Activated CD8-positive, alpha-beta T cell treated with anti-CD3 and anti-CD28 coated beads, Interleukin-2, amount 10 ng/mL, durations not matched to agents 7 days and 5 days (primary cell): ENCODE measurements at regions not wholly inside any gene's neighbourhood (a gene's known extent, or its start where the extent isn't known, plus 50 kb on each side); places are given as distances from the start of the nearest gene placed in this dataset.

ENCODE experiments used
- ATAC-seq: fragments of 150-1000 bp; cut with Tn5 transposase; one replicate; pipeline ENCODE4 v1.10.0; 2021; ENCODE audit warnings: moderate library complexity
- CTCF ChIA-PET: fragments of 350-600 bp; sonication (Branson Sonifier 250); formaldehyde crosslinking; loops from one replicate; lab custom pipeline; 2021; ENCODE audit warnings: antibody characterized with exemption; lab: Charles Lee
- POLR2A ChIA-PET: fragments of 350-600 bp; sonication (Branson Sonifier 250); formaldehyde crosslinking; loops from one replicate; lab custom pipeline; 2021; ENCODE audit warnings: antibody characterized with exemption; lab: Charles Lee
- DNase-seq: peaks from one replicate; pipeline ENCODE4 v3.0.0-alpha.2; 2020
- H3K27ac Mint-ChIP-seq: one replicate; pipeline ENCODE4 v1.8.0; 2021; ENCODE audit warnings: mild to moderate bottlenecking, mixed read lengths
- H3K27me3 Mint-ChIP-seq: one replicate; pipeline ENCODE4 v1.8.0; 2021; ENCODE audit warnings: low read depth, mixed read lengths
- H3K36me3 Mint-ChIP-seq: one replicate; pipeline ENCODE4 v1.8.0; 2021; ENCODE audit warnings: low read depth, mixed read lengths
- H3K4me1 Mint-ChIP-seq: one replicate; pipeline ENCODE4 v1.8.0; 2021; ENCODE audit warnings: low read depth, mixed read lengths
- H3K4me3 Mint-ChIP-seq: one replicate; pipeline ENCODE4 v1.8.0; 2021; ENCODE audit warnings: mild to moderate bottlenecking, mixed read lengths
- H3K9me3 Mint-ChIP-seq: one replicate; pipeline ENCODE4 v1.8.0; 2022; ENCODE audit warnings: mixed read lengths; ENCODE audit not compliant: insufficient read depth

DNA sequence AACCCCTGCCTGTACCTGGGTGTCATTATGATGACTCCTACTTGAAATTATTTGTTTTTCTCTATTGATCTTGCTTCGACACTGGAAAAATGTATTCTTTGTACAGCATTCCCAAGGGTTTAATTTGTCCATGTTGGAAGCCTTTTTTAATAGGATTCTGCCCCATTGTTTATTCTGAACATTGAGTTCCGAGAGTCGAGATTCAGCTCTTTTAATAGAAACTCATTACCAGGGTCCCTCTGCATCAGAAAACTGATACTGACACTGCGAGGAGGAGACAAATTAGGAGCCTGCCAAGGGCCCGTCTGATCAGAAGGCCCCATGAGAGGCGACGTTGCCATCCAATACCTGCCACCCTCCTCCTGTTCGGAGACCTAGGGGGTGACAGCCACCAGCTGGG lies 260.5 kb upstream of the ZMIZ1 start:
- Mint-ChIP-seq H3K4me3 (no peak overlapping the region), H3K9me3 (no peaks in the 10 kb centered on the region), H3K27ac (no peak overlapping the region), H3K36me3 (no peaks in the 10 kb centered on the region), H3K4me1 (no peaks in the 10 kb centered on the region), H3K27me3 (peaks cover 6% of the 10 kb centered on the region)
- ATAC-seq (no peak), DNase-seq (no peak)
- ChIA-PET CTCF (no interaction called here), POLR2A (no interaction called here)

DNA sequence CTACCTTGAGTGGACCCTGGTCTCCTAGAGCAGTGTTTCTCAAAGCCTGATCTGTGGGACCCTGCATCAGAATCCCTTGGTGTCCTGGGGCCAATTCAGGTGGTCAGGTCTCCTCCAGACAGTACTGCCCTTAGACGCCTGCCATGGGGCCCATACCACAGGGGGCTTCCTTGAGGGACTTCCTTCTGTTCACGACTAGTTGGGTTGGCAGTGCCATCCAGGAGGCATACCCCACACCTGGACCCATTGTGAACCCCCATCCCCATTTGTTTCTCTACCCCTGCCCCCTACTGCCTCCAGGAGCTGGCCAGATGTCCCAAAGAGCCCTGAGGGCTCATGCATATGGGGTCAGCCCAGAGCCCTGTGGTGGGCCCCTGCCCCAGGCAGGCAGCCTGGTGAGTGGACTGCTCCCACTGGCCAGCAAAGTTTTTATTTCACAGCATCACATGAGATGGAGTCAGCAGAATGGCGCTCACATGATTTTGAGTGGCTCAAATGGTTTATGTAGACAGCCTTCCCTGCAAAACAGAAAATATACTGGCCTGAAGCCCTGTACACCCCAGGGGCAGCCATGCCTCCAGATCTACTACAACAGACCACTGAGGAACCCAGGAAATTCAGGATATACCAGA lies 259.9 kb upstream of the ZMIZ1 start:
- no peak overlapping the region for H3K27ac Mint-ChIP-seq
- ChIA-PET POLR2A (no interaction called here), CTCF (no interaction called here)
- H3K4me3 Mint-ChIP-seq, result no peak overlapping the region
- peaks cover 11% of the 10 kb centered on the region for H3K27me3 Mint-ChIP-seq
- no peaks in the 10 kb centered on the region for H3K4me1 Mint-ChIP-seq
- H3K36me3 Mint-ChIP-seq, result no peaks in the 10 kb centered on the region
- DNase-seq, result no peak
- no peak for ATAC-seq
- H3K9me3 Mint-ChIP-seq, result no peaks in the 10 kb centered on the region

DNA sequence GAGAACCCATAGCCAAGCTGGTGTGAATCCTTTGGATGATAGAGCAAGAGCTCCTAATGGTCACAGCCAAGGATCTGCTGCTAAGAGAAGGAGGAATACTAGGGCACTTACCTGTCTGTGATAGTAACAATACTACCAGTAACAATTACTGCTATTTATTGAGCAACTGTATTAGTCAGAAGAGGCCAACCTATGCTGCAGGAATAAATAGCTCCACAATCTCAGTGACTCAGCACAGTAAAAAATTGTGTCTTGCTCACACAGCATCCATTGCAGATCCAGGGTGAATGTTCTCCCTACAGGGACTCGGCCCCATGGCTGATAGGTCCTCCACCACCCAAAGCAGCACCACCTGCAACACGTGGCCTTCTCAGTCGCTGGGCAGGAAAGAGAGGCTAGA lies 257.6 kb upstream of the ZMIZ1 start:
- DNase-seq (no peak), ATAC-seq (no peak)
- ChIA-PET CTCF (no interaction called here), POLR2A (no interaction called here)
- H3K4me3 Mint-ChIP-seq, result no peak overlapping the region
- H3K9me3 Mint-ChIP-seq, result no peaks in the 10 kb centered on the region
- H3K27me3 Mint-ChIP-seq, result peaks cover 11% of the 10 kb centered on the region
- no peaks in the 10 kb centered on the region for H3K36me3 Mint-ChIP-seq
- no peak overlapping the region for H3K27ac Mint-ChIP-seq
- no peaks in the 10 kb centered on the region for H3K4me1 Mint-ChIP-seq

DNA sequence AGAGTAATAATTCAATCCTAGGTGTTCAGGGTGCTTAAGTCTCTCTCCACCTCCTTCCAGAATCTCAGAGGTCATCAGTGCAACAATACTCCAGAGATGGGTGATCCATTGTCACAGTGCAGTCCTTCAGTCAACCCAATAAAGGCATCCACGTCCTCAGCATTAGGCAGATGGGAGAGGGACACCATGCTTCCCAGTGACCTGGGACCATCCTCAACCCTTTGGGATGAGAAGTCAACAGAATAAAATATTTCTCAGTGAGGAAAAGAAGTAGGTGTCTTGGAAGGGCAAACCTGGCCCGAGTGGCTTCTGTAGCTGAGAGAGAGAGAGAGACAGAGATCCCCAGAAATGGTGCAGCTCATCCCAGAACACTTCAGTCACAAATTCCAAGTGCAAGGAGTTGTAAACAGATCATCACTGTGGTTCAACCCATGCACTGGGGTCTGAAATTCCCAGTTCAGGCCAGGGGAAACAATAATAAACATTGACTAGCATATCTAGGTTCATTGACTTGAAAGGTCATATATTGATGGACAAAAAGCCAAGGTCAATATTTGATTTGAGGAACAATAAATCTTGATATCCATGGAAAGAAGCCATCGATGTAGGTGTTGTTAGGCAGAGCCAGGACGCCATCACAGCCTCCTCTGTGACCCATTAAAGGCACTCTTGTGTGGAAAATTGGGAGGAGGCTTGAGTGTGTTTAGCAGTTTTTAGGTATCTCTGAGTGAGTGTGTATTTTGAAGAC lies 256.0 kb upstream of the ZMIZ1 start:
- Mint-ChIP-seq H3K4me3 (no peak overlapping the region), H3K9me3 (no peaks in the 10 kb centered on the region), H3K27me3 (peaks cover 14% of the 10 kb centered on the region), H3K4me1 (no peaks in the 10 kb centered on the region), H3K36me3 (no peaks in the 10 kb centered on the region), H3K27ac (no peak overlapping the region)
- POLR2A ChIA-PET, result interaction anchor here (0.6 kb wide), 1 partner anchor 8 kb away, joined by 3 read pairs; no protein-coding TSS in a partner anchor
- DNase-seq (no peak), ATAC-seq (no peak)
- CTCF ChIA-PET, result no interaction called here

DNA sequence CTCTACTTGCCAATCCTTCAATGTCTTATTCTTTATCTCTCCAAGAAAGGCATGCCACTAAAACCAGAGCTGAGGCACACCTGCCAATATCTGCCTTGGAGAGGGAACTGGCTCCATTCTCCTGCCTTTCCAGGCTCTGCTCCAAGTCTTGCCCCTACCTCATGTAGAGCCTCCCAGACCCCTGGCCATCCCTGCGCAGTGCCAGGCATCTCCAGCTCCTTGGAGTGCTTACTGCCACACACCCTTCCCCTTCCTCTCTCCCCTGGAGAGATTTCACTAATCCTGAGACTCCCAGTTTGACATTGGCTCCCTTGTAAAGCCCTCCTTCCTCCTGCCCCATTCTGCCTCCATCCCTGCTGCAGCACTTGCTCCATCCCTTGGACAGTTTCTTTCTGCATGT lies 255.2 kb upstream of the ZMIZ1 start:
- POLR2A ChIA-PET, result no interaction called here
- Mint-ChIP-seq H3K27me3 (peaks cover 14% of the 10 kb centered on the region), H3K27ac (no peak overlapping the region), H3K36me3 (no peaks in the 10 kb centered on the region), H3K4me1 (no peaks in the 10 kb centered on the region), H3K9me3 (no peaks in the 10 kb centered on the region), H3K4me3 (no peak overlapping the region)
- no peak for DNase-seq
- no peak for ATAC-seq
- CTCF ChIA-PET, result no interaction called here

DNA sequence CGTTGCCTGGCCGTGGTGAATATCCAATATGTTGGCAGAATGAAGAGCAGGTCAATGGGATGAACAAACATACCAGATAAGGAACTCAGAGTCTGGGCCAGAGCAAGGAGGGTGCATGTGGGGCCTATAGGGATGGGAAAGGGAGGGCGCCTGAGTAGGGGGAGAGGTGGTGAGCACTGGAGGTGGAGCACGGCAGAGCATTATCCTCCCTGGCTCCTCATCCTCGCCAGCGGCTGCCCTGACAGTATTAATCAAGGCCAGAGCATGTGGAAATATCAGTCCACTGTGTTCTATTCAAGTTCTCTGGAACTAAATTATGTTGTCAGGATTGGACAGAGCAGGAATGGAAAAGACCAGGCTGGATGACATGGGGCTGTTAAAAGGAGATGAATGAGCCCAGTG lies 254.8 kb upstream of the ZMIZ1 start:
- DNase-seq (no peak), ATAC-seq (no peak)
- H3K27ac Mint-ChIP-seq, result no peak overlapping the region
- no peak overlapping the region for H3K4me3 Mint-ChIP-seq
- no peaks in the 10 kb centered on the region for H3K9me3 Mint-ChIP-seq
- no peaks in the 10 kb centered on the region for H3K4me1 Mint-ChIP-seq
- ChIA-PET POLR2A (no interaction called here), CTCF (no interaction called here)
- no peaks in the 10 kb centered on the region for H3K36me3 Mint-ChIP-seq
- H3K27me3 Mint-ChIP-seq, result peaks cover 14% of the 10 kb centered on the region

DNA sequence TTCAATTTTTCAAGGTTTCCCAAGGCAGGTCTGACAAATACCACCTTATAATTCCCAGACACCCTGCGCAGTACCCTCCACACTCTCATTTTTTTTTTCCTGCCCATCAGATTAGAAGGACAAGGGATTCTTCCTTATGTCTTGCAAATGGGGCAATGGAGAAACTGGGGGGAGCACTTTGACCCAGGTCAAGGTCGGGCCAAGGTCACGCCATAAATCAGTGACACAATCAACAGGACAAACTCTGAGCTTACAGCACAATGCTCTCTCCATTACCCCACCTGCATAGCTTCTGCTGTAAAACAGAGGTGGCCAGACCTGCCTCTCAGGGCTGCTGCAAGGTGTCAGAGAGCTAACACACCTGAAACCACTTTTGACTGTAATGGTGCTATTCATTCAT lies 254.4 kb upstream of the ZMIZ1 start:
- no peaks in the 10 kb centered on the region for H3K4me1 Mint-ChIP-seq
- CTCF ChIA-PET, result no interaction called here
- peaks cover 14% of the 10 kb centered on the region for H3K27me3 Mint-ChIP-seq
- no peaks in the 10 kb centered on the region for H3K9me3 Mint-ChIP-seq
- no peak overlapping the region for H3K4me3 Mint-ChIP-seq
- no peak overlapping the region for H3K27ac Mint-ChIP-seq
- ATAC-seq (no peak), DNase-seq (no peak)
- H3K36me3 Mint-ChIP-seq, result no peaks in the 10 kb centered on the region
- POLR2A ChIA-PET, result no interaction called here

DNA sequence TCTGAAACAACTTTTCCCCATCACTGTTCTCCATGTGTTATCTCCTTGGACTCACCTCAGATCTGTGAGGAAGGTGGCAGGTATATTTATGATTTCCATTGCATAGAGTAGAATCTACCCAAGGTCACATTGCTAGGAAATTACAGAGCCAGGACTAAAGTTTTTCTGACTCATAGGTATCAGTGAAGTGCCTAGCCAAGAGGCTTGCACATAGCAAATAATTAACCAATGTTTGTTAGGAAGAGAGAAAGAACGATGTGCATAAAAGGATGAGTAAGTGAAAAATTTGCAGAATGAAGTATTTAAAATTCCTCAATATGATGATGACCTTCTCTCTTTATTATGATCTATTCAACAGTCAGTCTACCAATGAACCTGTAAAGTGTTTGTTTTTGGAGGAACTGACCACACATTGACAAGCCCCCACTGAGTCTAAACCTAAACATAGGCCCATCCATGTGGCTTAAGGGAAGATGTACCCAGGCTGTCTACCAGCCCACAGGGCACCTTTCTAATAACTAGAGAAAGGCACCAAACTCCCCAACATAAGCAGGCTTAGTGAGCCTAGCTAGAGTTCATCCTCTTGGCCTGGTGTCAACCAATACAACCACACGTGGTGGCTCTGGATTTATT lies 252.9 kb upstream of the ZMIZ1 start:
- H3K4me1 Mint-ChIP-seq, result no peaks in the 10 kb centered on the region
- DNase-seq, result no peak
- no peak for ATAC-seq
- no peak overlapping the region for H3K4me3 Mint-ChIP-seq
- no peaks in the 10 kb centered on the region for H3K9me3 Mint-ChIP-seq
- ChIA-PET POLR2A (no interaction called here), CTCF (no interaction called here)
- no peaks in the 10 kb centered on the region for H3K36me3 Mint-ChIP-seq
- H3K27me3 Mint-ChIP-seq, result peaks cover 14% of the 10 kb centered on the region
- no peak overlapping the region for H3K27ac Mint-ChIP-seq

DNA sequence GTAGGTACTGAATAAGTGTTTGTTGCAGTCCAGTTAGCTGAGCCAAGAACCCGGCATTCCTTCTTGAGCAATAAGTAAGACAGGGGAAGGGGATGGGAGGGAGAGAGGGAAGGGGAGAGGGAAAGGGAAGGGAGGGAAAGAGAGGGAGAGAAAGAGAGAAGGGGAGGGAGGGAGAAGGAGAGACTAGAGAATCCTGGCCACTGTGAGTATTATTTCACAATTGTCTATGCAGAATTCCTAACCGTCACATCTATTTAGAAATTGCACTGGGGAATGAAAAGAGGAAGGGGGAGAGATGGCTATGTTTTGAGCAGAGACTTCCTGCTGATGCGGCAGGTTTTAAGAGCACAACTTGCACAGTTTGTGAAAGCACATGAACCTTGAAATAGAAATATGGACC lies 251.4 kb upstream of the ZMIZ1 start:
- H3K4me3 Mint-ChIP-seq, result no peak overlapping the region
- ATAC-seq (no peak), DNase-seq (no peak)
- H3K36me3 Mint-ChIP-seq, result no peaks in the 10 kb centered on the region
- no peaks in the 10 kb centered on the region for H3K4me1 Mint-ChIP-seq
- peaks cover 11% of the 10 kb centered on the region for H3K27me3 Mint-ChIP-seq
- ChIA-PET POLR2A (no interaction called here), CTCF (no interaction called here)
- no peaks in the 10 kb centered on the region for H3K9me3 Mint-ChIP-seq
- no peak overlapping the region for H3K27ac Mint-ChIP-seq

DNA sequence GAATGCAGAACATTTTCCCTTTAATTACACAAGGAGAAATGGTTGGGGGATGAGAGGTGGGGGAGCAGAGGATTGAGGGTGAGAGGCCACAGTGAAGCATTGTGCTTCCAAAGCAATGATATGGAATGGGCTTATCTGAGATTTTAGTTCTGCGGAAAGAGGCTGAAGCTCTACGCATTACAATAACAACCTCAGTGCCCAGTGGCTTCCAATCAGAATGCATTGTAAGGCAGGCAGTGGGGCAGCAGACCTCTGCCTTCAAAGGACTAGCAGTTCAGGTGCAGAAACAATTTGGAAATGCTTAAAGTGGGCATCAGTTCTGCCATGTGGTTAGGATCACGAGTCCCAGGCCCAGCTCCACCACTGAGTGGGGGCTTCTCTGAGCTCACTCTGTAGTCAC lies 251.0 kb upstream of the ZMIZ1 start:
- no peaks in the 10 kb centered on the region for H3K9me3 Mint-ChIP-seq
- DNase-seq (no peak), ATAC-seq (no peak)
- ChIA-PET CTCF (no interaction called here), POLR2A (no interaction called here)
- H3K4me3 Mint-ChIP-seq, result no peak overlapping the region
- no peaks in the 10 kb centered on the region for H3K4me1 Mint-ChIP-seq
- no peaks in the 10 kb centered on the region for H3K36me3 Mint-ChIP-seq
- no peak overlapping the region for H3K27ac Mint-ChIP-seq
- peaks cover 9% of the 10 kb centered on the region for H3K27me3 Mint-ChIP-seq

DNA sequence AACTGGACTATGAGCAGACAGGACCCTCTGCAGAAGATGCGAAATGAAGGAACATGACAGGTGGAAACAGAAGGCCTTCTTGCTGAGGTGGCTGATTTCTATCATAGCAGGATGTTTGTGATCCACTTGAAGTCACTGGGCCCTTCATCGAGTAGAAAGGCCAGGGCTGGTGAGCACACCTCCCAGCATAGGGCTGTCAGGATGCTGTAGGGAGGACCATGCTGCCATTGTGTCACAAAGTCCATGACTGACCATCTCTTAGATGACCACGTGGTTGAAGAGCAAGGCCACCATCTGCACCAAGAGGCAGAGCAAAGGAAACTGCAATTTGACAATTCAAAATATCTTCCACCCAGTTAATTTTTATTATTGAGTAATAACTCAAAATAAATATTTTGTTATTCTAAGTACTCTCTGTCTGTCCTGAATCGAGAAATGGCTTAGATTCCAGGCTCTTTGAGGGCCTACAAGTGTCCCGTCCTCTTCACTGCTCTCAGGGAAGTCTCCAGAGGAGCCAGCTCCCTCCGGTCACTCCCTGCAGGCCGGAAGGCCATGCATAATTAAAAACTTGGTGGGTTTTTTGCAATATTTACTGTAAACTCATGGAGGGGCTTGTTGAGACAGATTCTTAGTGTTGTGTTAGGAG lies 249.3 kb upstream of the ZMIZ1 start:
- peaks cover 3% of the 10 kb centered on the region for H3K27me3 Mint-ChIP-seq
- no peak for DNase-seq
- H3K36me3 Mint-ChIP-seq, result no peaks in the 10 kb centered on the region
- H3K27ac Mint-ChIP-seq, result no peak overlapping the region
- ChIA-PET CTCF (no interaction called here), POLR2A (no interaction called here)
- no peaks in the 10 kb centered on the region for H3K4me1 Mint-ChIP-seq
- ATAC-seq, result no peak
- H3K9me3 Mint-ChIP-seq, result no peaks in the 10 kb centered on the region
- no peak overlapping the region for H3K4me3 Mint-ChIP-seq

DNA sequence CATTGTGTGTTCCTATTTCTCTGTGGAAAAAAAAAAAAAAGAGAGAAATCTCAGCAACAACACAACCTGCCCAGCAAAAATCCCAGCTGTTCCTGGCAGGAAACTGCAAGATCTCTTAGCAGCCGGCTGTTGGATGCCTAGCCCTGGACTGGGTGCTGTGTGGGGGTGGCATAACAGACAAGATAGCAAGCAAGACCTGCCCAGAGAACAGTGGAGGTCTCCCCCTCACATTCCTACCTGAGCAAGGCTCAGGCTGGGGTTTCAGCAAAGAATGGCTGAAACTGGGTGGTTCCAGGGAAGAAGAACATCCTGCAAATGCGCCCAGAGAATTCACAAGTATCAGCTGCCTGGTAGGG lies 248.8 kb upstream of the ZMIZ1 start:
- no peaks in the 10 kb centered on the region for H3K36me3 Mint-ChIP-seq
- H3K27ac Mint-ChIP-seq, result no peak overlapping the region
- H3K9me3 Mint-ChIP-seq, result no peaks in the 10 kb centered on the region
- peaks cover 3% of the 10 kb centered on the region for H3K27me3 Mint-ChIP-seq
- H3K4me1 Mint-ChIP-seq, result no peaks in the 10 kb centered on the region
- no peak for DNase-seq
- ChIA-PET CTCF (no interaction called here), POLR2A (no interaction called here)
- no peak for ATAC-seq
- H3K4me3 Mint-ChIP-seq, result no peak overlapping the region
